Stimulated activated CD4-positive, alpha-beta T cell treated with anti-CD3 and anti-CD28 coated beads, Interleukin-2, amount 100 ng/mL, for 24 hours (primary cell): ENCODE measurements at regions not wholly inside any gene's neighbourhood (a gene's known extent, or its start where the extent isn't known, plus 50 kb on each side); places are given as distances from the start of the nearest gene placed in this dataset.
"Not testable (repeated sequence)": the region's sequence is repeated elsewhere in the genome, so short reads cannot be mapped to it uniquely, and the experiment has no call there.

ENCODE experiments used
- DNase-seq, 2 donors: peaks; one replicate each; pipeline ENCODE4 v3.0.0-alpha.2; 2020

- DNase-seq: no peak
Observed at GRCh38 chr1:98181036-98181764, 260.4 kb upstream of the DPYD start.

DNA sequence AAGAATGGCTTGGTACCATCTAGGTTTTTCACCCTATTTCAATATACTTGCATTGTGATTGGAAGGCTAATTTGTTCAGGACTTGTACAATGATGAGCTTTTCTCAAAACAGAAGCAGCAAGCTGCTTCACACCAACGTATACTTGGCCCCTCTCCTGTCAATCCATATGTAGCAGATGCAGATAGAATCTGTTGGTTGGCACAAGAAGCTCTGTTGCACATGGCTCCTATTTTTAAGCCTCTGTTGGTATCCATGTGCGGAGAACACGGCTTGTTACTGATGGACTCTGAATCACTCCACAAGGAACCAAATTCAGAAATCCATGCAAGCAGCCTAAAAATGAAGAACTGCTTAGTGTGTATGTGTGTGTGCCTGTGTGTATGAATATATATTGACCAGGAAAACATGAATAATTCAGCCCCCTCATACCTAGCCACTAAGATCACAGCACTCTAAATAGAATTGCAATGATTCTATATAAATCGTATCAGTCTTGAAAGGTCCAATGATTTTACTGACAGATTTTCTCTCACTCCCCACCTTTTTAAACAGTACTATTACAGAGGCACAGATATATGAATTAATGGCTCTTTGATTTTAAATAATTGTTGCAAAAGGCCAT, 258.4 kb upstream of the DPYD start:
- DNase-seq: no peak

DNA sequence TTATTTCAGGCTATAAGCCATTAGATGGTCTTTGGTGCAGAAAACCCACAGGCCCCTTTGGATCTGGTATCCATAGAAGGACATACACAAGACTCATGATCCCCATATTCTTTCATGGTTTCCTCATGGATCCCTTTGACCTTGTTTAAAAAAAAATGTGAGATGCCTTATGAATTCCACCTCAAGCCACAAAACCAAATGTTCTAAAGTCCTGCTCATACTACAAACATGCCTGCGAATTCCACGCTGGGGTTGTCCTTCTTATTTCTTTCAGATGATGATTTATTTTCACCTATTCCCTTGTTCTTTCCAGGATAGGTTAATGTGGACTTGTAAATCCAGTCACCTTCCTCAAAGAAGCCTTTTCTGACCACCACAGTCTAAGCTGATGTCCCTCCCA, 256.9 kb upstream of the DPYD start:
- no peak for DNase-seq

- no peak for DNase-seq
Observed at GRCh38 chr1:98176936-98177335, 256.1 kb upstream of the DPYD start.

DNA sequence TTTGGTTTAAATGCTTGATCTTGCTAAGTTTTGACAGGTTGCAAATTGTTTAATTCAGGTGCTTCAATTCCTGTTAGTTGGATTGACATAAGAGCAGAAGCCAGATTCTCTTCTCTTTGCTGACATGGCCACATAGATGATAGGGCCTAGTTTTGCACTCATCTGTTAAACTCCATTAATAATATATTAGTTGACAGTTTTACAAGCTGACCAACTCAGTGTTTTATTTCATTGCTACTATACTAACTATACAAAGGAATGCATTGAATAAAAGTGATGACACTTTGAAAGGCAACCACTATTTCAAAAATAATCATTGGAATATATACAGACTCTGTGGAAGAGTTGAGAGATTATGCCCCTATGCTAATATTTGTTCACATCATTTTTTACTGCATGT, 255.6 kb upstream of the DPYD start:
- DNase-seq: no peak

DNA sequence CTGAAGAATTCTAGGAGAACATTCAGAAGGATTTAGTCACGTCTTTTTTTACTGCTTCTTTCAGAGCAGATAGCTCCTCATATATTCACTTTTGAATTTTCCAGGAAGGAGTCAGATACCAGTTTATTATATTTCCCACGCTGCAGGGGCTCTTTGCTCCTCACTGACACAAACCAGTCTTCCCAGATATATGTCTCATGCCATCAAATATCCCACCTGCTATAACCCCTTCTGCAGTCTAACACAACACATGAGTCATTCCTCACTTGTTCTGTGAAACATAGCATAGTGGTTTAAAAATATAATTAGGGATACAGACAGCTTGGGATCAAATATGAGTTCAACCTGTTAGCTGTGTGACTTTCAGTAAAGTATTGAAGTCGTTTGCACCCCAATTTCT, 251.7 kb upstream of the DPYD start:
- DNase-seq: no peak

GRCh38 chr1:98172022-98172421, 251.2 kb upstream of the DPYD start:
- DNase-seq: no peak

DNA sequence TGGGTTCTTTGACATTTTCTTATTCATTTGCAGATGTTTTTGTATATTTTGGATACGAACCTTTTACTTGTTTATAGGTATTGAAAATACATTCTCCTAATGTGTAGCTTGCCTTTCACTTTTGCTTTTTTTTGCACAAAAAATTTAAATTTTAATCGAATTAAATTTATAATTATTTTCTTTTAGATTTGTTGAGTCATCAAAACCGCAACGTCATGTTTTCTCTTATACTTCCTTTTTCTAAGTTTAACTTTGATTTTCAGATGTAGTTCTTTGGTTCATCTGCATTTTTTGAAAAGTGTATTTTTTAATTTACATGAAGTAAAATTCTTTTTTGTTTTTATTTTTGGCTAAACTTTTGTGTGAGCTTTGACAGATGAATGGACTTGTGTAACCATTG, 243.7 kb upstream of the DPYD start:
- no peak for DNase-seq

DNA sequence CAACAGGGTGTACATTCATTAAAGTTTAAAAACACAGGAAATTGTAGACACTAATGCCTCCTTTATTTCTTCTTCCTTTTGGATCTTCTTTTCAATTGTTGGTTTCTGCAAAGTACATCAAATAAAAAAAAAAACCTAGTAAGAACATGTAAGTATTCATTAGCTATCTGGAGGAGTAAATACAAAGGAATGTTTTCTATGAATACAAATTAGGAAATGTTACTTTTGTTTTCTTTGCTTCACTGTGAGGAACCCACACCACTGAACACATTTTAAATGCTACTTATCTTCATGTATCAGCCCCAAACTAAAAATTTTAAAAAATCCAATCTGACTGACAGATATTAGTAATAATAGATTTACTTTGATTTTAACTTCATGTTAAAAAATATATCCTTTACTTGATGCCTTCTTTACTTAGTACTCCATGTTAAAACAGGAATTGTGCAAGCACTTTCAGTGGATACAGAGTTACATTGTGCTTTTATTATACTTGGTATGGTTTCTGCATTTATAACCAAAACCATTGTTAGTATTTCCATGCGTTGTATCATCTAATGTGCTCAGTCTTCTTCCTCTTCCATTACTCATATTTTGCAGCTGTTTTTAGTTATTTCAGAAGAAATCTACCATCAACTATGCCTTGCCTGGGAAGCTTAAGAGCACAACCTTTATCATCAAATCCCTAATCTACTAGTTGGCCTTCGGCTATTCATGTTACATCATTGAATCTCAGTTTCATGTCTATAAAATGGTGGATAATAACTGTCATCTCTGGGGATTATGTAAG, 236.9 kb upstream of the DPYD start:
- DNase-seq: no peak

DNA sequence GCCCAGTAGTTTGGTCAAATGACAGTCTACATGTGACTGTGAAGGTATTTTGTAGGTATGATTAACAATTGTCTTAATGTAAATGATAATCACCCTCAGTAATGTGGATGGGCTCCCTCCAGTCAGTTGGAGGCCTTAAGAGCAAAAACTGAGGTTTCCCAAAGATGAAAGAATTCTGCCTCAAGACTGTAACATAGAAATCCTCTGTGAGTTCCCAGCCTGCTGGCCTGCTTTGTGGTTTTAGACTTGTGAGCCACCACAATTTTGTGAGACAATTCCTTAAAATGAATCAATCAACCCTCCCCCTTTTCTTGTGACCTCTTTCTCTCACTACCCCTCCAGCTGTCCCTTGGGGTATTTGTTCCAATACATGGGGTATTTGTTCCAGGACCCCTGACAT, 226.4 kb upstream of the DPYD start:
- DNase-seq: no peak

DNA sequence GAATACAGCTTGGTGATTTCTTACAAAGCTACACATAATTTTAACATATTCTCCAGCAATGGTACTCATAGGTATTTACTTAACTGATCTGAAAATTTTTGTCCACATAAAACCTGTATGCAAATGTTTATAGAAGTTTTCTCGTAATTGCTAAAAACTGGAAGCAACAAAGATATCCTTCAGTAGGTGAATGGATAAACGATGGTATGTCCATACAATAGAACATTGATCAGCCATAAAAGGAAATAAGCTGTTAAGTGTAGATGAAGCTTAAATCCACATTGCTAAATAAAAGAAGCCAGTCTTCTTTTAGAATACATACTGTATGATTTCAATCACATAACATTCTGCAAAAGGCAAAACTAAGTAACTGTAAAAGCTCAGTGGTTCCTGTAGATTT, 224.8 kb upstream of the DPYD start:
- DNase-seq: no peak

DNA sequence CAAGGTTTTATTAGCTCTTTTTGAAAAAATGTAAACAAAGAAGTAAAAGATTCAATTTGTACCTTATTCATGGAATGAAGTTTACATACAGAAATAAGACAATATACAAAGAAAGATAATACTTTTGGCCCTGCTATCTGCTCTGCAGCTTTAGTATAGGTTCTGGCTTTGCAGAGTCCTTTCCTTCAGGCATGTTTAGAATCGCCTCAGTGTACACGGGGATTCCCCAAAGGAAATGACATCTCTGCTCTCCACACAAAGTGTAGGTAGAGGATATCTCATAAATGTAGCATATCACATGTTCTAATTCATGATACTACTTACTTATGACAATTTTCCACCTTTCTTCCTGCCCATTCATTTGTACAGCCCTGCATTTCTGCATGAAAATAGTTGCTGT, 222.6 kb upstream of the DPYD start:
- DNase-seq: no peak

GRCh38 chr1:98133131-98133530, 212.3 kb upstream of the DPYD start:
- DNase-seq: no peak

DNA sequence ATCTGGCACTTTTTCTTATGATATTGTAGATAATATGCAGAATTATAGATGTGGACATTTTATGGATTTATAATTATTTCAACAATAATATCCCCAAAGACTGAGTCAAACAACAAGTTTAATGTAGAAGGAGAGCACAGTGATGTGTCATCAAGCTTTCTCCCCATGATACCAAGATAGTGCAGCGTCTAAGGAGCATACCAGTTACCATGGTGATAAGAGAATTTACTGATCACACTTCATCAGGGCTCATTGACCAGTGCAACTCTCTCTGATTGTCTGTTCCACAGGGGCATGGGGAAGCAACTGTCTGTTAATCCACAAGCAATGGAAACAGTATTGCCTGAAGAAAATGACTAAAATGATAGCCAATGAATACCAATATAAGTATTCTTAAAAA, 209.6 kb upstream of the DPYD start:
- DNase-seq: no peak

- DNase-seq: no peak
Observed at GRCh38 chr1:98129491-98129890, 208.7 kb upstream of the DPYD start.

DNA sequence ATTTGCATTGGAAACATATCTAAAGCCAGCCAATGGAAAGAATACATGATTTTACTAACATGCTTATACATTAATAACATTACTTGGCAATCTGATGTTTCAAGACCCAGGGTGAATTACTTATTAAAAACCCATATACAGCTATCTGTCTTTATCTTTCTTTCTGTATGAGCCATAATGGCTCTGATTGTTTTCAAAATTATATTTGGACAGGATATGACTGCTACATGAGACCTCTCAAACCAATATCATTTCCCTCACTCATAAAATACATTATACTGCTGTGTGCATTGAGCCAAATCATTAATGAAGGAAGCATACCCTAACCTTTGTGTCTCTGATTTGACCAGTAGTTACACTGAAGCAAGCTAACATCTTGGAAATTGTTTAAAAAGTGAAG, 205.9 kb upstream of the DPYD start:
- no peak for DNase-seq

- no peak for DNase-seq
Observed at GRCh38 chr1:98121646-98122045, 200.8 kb upstream of the DPYD start.

DNA sequence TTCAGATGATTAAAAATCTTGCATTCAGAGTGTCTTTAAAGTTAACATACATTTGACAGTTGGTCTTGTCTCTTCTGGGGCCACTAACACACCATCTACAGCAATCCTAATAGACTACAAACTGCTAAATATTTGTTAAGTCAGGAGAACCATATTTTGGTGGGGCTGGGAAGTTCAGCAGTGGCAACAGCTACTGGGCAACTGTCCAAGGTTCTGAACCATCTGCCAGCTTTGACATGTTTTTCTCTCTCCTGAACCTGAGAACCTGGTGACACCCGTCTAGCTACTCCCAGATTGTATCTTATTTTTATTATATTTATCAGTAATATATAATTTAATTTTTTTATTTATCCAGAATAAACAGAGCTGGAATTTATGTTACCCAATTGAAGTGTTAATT, 199.0 kb upstream of the DPYD start:
- no peak for DNase-seq

DNA sequence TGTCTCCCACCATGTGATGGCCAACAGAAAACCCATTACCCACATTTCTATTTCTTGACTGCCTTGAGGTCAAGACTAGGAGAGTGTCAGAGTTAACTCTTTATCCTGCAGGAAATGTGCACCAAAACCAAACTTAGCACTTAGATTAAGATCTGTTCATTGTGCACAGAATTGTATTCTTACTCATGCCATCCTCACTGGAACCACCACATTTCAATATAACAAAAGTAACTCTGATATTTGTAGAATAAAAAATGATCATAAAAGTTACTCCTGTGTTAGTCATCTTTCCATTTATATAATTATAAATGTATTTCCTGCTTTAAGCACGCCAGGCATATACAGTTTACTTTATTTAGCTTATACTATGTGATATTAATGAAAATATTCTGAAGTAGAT, 193.0 kb upstream of the DPYD start:
- DNase-seq: no peak

- no peak for DNase-seq
Observed at GRCh38 chr1:98112626-98113025, 191.8 kb upstream of the DPYD start.

DNA sequence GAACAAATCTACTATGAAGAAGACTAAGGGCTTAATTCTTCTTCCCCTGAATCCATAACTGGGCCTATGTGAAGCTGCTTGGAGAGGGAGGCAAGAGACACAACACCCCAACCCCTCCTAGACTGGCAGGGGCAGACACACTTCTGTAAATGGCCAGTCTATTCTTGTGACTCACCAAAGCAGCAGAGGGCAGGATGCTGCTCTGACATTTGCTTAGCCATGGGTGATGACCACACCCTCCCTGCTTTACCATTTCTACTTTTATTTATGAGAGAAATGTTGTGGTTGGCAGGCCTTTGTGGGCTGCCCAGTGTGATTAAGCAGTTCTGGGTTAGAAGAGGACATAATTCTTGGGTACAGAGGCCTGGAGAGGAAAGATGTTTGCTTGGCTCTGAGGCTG, 189.8 kb upstream of the DPYD start:
- DNase-seq: no peak

- not testable (repeated sequence) for DNase-seq
Observed at GRCh38 chr1:98108378-98108777, 187.5 kb upstream of the DPYD start.

DNA sequence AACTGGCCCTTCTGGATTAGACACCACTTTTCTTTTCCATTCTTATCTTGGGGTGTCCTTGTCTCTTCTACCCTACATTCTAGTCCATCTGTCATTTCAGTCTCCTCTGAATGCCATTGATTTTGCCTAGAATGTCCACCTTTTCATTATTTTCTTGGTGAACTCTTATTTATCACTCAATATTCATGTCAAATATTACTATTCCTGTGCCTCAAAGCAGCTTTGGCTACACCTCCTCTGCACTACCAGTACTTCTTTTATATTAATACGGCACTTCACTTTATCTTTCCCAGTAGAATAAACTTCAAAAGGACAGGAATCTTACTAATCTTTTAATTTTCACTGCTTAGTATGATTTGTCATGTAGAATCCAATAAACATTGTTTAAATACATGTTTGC, 186.4 kb upstream of the DPYD start:
- no peak for DNase-seq

- no peak for DNase-seq
Observed at GRCh38 chr1:98104289-98104688, 183.5 kb upstream of the DPYD start.
